Epithelial cell of proximal tubule (primary cell): ENCODE measurements at regions not wholly inside any gene's neighbourhood (a gene's known extent, or its start where the extent isn't known, plus 50 kb on each side); places are given as distances from the start of the nearest gene placed in this dataset.

Source experiments
- DNase-seq: peaks from one replicate; pipeline ENCODE4 v3.0.0-alpha.2; 2011; ENCODE audit warnings: low read depth
- H3K4me3 ChIP-seq: 2 replicates; pipeline ENCODE4 v1.5.1; 2011; ENCODE audit warnings: low read depth, mild to moderate bottlenecking, low read length
- CTCF ChIP-seq: conservative IDR thresholded peaks from 2 replicates; pipeline ENCODE4 v1.5.1; 2012; ENCODE audit warnings: low read depth, mild to moderate bottlenecking, low read length

GRCh38 chr13:97165502-97166425 lies 56.4 kb upstream of the MBNL2 start:
- H3K4me3 ChIP-seq = no peak overlapping the region
- no peak for DNase-seq
- TF ChIP-seq CTCF = no peak

GRCh38 chr13:97171136-97171535 lies 51.0 kb upstream of the MBNL2 start:
- H3K4me3 ChIP-seq = no peak overlapping the region
- no peak for DNase-seq
- TF ChIP-seq CTCF = no peak
